SK-N-MC (cell line): ENCODE measurements at regions not wholly inside any gene's neighbourhood (a gene's known extent, or its start where the extent isn't known, plus 50 kb on each side); places are given as distances from the start of the nearest gene placed in this dataset.

ENCODE experiments used
- EZH2 ChIP-seq: fragments of 200-600 bp; sonication (generic); IDR thresholded peaks from one replicate; pipeline ENCODE4 v1.6.1; 2017; ENCODE audit warnings: antibody characterized with exemption
- FOXP2 ChIP-seq: optimal IDR thresholded peaks from 2 replicates; pipeline ENCODE3; 2011; ENCODE audit warnings: mild to moderate bottlenecking, moderate library complexity; ENCODE audit not compliant: insufficient read depth; ENCODE audit errors: extremely low read length, control extremely low read depth
- POLR2AphosphoS5 ChIP-seq: IDR thresholded peaks from 2 replicates; pipeline ENCODE4 v1.6.1; 2012; ENCODE audit warnings: mild to moderate bottlenecking, low read depth, low read length, borderline replicate concordance

DNA sequence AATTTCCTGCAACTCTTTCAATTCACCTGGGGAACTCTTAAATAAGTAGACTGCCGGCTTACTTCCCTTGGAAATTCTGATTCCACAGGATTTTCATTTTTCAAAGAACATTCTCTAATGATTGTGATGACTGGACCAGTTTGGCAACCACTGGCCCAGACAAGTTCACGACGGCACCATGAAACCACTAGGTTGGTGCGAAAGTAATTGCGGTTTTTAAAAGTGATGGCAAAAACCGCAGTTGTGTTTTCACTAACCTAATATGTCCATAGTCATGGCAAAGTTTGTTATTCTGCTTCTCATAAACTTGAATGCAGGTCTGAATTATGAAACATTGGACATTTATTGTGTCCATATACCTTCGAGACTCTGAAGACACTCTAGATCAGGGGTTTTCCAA lies 317.2 kb downstream of the IRX1 start:
- TF ChIP-seq POLR2AphosphoS5 (no peak), EZH2 (no peak), FOXP2 (no peak)
